H1 (cell line): ENCODE measurements at regions not wholly inside any gene's neighbourhood (a gene's known extent, or its start where the extent isn't known, plus 50 kb on each side); places are given as distances from the start of the nearest gene placed in this dataset.

Source experiments
- CTCF ChIP-seq, 3 experiments: IDR thresholded peaks; 1 replicate in 2 of 3; 2 replicates in 1 of 3; pipeline versions ENCODE4 v1.5.1 to v1.6.1; 2011; ENCODE audit warnings: low read length in 3 of 3, mild to moderate bottlenecking in 3 of 3, inconsistent platforms in 2 of 3, low read depth in 1 of 3, moderate library complexity in 1 of 3; ENCODE audit not compliant: insufficient read depth in 1 of 3; ENCODE audit errors: control extremely low read depth in 1 of 3
- EZH2 ChIP-seq: fragments of 200-600 bp; sonication (generic); IDR thresholded peaks from 2 replicates; pipeline ENCODE4 v1.7.1; 2012; ENCODE audit warnings: low read depth, mild to moderate bottlenecking, moderate library complexity, low read length, inconsistent platforms; ENCODE audit not compliant: severe bottlenecking
- POLR2A ChIP-seq, 2 experiments: IDR thresholded peaks; 1 replicate in 1 of 2; 2 replicates in 1 of 2; pipeline ENCODE4 v1.6.1; 2011; ENCODE audit warnings: low read depth in 2 of 2, low read length in 2 of 2, mild to moderate bottlenecking in 2 of 2; ENCODE audit errors: control extremely low read depth in 1 of 2
- RAD21 ChIP-seq, 2 experiments: IDR thresholded peaks in 1 of 2; conservative IDR thresholded peaks in 1 of 2; 2 replicates each; pipeline ENCODE4 v1.6.1; 2011; ENCODE audit warnings: low read depth in 2 of 2, low read length in 2 of 2, improper control_type of control experiment in 1 of 2, inconsistent platforms in 1 of 2, mild to moderate bottlenecking in 1 of 2, moderate library complexity in 1 of 2
- USF2 ChIP-seq: IDR thresholded peaks from 2 replicates; pipeline ENCODE4 v1.6.1; 2011; ENCODE audit warnings: low read length, improper control_type of control experiment

DNA sequence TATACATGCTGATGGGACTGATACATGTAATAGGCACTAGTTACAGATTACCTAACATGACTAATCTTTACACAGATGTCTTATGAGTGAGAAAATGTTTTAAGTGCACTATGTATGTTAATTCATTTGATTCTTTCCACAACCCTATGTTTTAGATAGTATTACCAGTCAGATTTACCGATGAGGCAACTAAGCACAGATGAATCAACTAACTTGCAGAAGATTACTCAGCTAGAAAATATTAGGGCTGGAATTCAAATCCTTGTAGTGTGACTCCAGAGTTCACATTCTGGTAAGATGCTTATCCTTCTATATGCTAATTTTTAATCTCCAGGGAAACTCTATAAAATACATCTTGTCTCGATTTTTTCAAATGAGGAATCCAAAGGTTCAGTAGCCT lies 964.9 kb downstream of the REEP3 start:
- TF ChIP-seq CTCF (IDR thresholded peaks at IDR 0.05; ENCODE audit: control extremely low read depth in 1 of 3, insufficient read depth in 1 of 3, low read depth in 1 of 3, low read length in 3 of 3) (no peak), EZH2 (no peak), POLR2A (IDR thresholded peaks at IDR 0.05; ENCODE audit: control extremely low read depth in 1 of 2, low read depth in 2 of 2, low read length in 2 of 2) (no peak), RAD21 (IDR thresholded peaks at IDR 0.05 in 1 of 2, conservative IDR thresholded peaks at IDR 0.05 in 1 of 2; ENCODE audit: low read depth in 2 of 2, low read length in 2 of 2) (no peak), USF2 (no peak)
